H9 (cell line): ENCODE measurements at regions not wholly inside any gene's neighbourhood (a gene's known extent, or its start where the extent isn't known, plus 50 kb on each side); places are given as distances from the start of the nearest gene placed in this dataset.

Experiments
- DNase-seq: peaks from one replicate; pipeline ENCODE4 v3.0.0-alpha.2; 2017
- H2AFZ ChIP-seq: one replicate; pipeline ENCODE4 v1.6.1; 2013; ENCODE audit warnings: mild to moderate bottlenecking, low read length, control low read depth, moderate library complexity
- H2AK5ac ChIP-seq: 2 replicates; pipeline ENCODE4 v1.6.1; 2013; ENCODE audit warnings: low read length, control low read depth, mixed read lengths; ENCODE audit not compliant: insufficient read length
- H2BK120ac ChIP-seq: one replicate; pipeline ENCODE4 v1.6.1; 2013; ENCODE audit warnings: low read depth, mild to moderate bottlenecking, low read length, control low read depth, inconsistent platforms; ENCODE audit not compliant: poor library complexity, severe bottlenecking
- H2BK12ac ChIP-seq: 2 replicates; pipeline ENCODE4 v1.6.1; 2013; ENCODE audit warnings: low read length, control low read depth, mixed read lengths, low read depth; ENCODE audit not compliant: insufficient read length
- H2BK15ac ChIP-seq: 2 replicates; pipeline ENCODE4 v1.6.1; 2013; ENCODE audit warnings: low read depth, low read length, control low read depth
- H2BK20ac ChIP-seq: one replicate; pipeline ENCODE4 v1.6.1; 2013; ENCODE audit warnings: low read depth, mild to moderate bottlenecking, low read length, control low read depth, inconsistent platforms; ENCODE audit not compliant: poor library complexity, severe bottlenecking
- H2BK5ac ChIP-seq: 2 replicates; pipeline ENCODE4 v1.6.1; 2013; ENCODE audit warnings: low read length, control low read depth, mixed read lengths; ENCODE audit not compliant: insufficient read length
- H3K14ac ChIP-seq: 2 replicates; pipeline ENCODE4 v1.6.1; 2013; ENCODE audit warnings: low read length, control low read depth; ENCODE audit not compliant: insufficient read depth
- H3K18ac ChIP-seq: 2 replicates; pipeline ENCODE4 v1.6.1; 2013; ENCODE audit warnings: low read depth, mild to moderate bottlenecking, mixed read lengths, low read length, control low read depth; ENCODE audit not compliant: insufficient read length
- H3K23ac ChIP-seq: 2 replicates; pipeline ENCODE4 v1.6.1; 2013; ENCODE audit warnings: low read length, control low read depth, mixed read lengths, low read depth; ENCODE audit not compliant: insufficient read length
- H3K23me2 ChIP-seq: 2 replicates; pipeline ENCODE4 v1.6.1; 2013; ENCODE audit warnings: low read depth, mild to moderate bottlenecking, mixed read lengths, low read length, control low read depth; ENCODE audit not compliant: insufficient read length, poor library complexity, severe bottlenecking
- H3K27ac ChIP-seq: 2 replicates; pipeline ENCODE4 v1.5.1; 2013; ENCODE audit warnings: low read length, control low read depth, mixed read lengths, low read depth; ENCODE audit not compliant: insufficient read length
- H3K27me3 ChIP-seq: 2 replicates; pipeline ENCODE4 v1.6.1; 2013; ENCODE audit warnings: low read length, control low read depth, inconsistent platforms; ENCODE audit not compliant: insufficient read depth
- H3K4ac ChIP-seq: 2 replicates; pipeline ENCODE4 v1.6.1; 2013; ENCODE audit warnings: low read depth, mild to moderate bottlenecking, control low read depth, inconsistent platforms, low read length, moderate library complexity
- H3K4me1 ChIP-seq: 2 replicates; pipeline ENCODE4 v1.6.1; 2013; ENCODE audit warnings: low read length, control low read depth, inconsistent platforms; ENCODE audit not compliant: insufficient read depth
- H3K4me2 ChIP-seq: 2 replicates; pipeline ENCODE4 v1.6.1; 2013; ENCODE audit warnings: low read length, control low read depth, mixed read lengths; ENCODE audit not compliant: insufficient read length, insufficient read depth
- H3K56ac ChIP-seq: 2 replicates; pipeline ENCODE4 v1.6.1; 2013; ENCODE audit warnings: low read depth, mild to moderate bottlenecking, mixed read lengths, low read length, control low read depth; ENCODE audit not compliant: insufficient read length
- H3K79me1 ChIP-seq: 2 replicates; pipeline ENCODE4 v1.6.1; 2013; ENCODE audit warnings: low read depth, mild to moderate bottlenecking, moderate library complexity, low read length, control low read depth, inconsistent platforms; ENCODE audit not compliant: insufficient read depth, poor library complexity, severe bottlenecking
- H3K79me2 ChIP-seq: 2 replicates; pipeline ENCODE4 v1.6.1; 2013; ENCODE audit warnings: low read length, control low read depth, inconsistent platforms; ENCODE audit not compliant: insufficient read depth
- H3K9ac ChIP-seq: 2 replicates; pipeline ENCODE4 v1.6.1; 2013; ENCODE audit warnings: low read length, control low read depth, mixed read lengths; ENCODE audit not compliant: insufficient read length; ENCODE audit errors: extremely low read depth
- H3K9me3 ChIP-seq: one replicate; pipeline ENCODE4 v1.6.1; 2013; ENCODE audit warnings: low read depth, low read length, inconsistent platforms; ENCODE audit not compliant: control insufficient read depth
- H3T11ph ChIP-seq: one replicate; pipeline ENCODE4 v1.6.1; 2013; ENCODE audit warnings: mild to moderate bottlenecking, low read length, control low read depth, inconsistent platforms
- H4K20me1 ChIP-seq: one replicate; pipeline ENCODE4 v1.6.1; 2013; ENCODE audit not compliant: control insufficient read depth, insufficient read length, insufficient read depth
- H4K5ac ChIP-seq: 2 replicates; pipeline ENCODE4 v1.6.1; 2013; ENCODE audit warnings: low read depth, mild to moderate bottlenecking, mixed read lengths, low read length, control low read depth; ENCODE audit not compliant: insufficient read length
- H4K8ac ChIP-seq: replicated peaks from 2 replicates; pipeline ENCODE4 v1.6.1; 2013; ENCODE audit warnings: low read length, control low read depth, mixed read lengths, low read depth; ENCODE audit not compliant: insufficient read length
- H4K91ac ChIP-seq: 2 replicates; pipeline ENCODE4 v1.6.1; 2013; ENCODE audit warnings: low read depth, mild to moderate bottlenecking, moderate library complexity, mixed read lengths, low read length, control low read depth; ENCODE audit not compliant: insufficient read length
- H3K27ac Mint-ChIP-seq, 3 experiments: 2 replicates in 2 of 3; 3 replicates in 1 of 3; pipeline ENCODE4 v1.8.0; 2020 to 2021; ENCODE audit warnings: mixed read lengths in 3 of 3, mild to moderate bottlenecking in 1 of 3, moderate library complexity in 1 of 3
- H3K27me3 Mint-ChIP-seq: 2 replicates; pipeline ENCODE4 v1.8.0; 2021; ENCODE audit warnings: low read depth, mild to moderate bottlenecking, moderate library complexity, mixed read lengths
- H3K36me3 Mint-ChIP-seq, 3 experiments: 2 replicates in 2 of 3; 3 replicates in 1 of 3; pipeline ENCODE4 v1.8.0; 2020 to 2021; ENCODE audit warnings: low read depth in 3 of 3, mixed read lengths in 3 of 3; ENCODE audit not compliant: insufficient read depth in 1 of 3
- H3K4me1 Mint-ChIP-seq, 2 experiments: 2 replicates each; pipeline ENCODE4 v1.8.0; 2020; ENCODE audit warnings: mixed read lengths in 2 of 2
- H3K4me3 Mint-ChIP-seq, 2 experiments: 2 replicates in 1 of 2; 3 replicates in 1 of 2; pipeline ENCODE4 v1.8.0; 2020 to 2021; ENCODE audit warnings: mild to moderate bottlenecking in 2 of 2, mixed read lengths in 2 of 2, moderate library complexity in 1 of 2
- H3K9me3 Mint-ChIP-seq, 2 experiments: 2 replicates in 1 of 2; 3 replicates in 1 of 2; pipeline ENCODE4 v1.8.0; 2020; ENCODE audit warnings: mild to moderate bottlenecking in 2 of 2, mixed read lengths in 2 of 2, moderate library complexity in 1 of 2
- CTCF ChIP-seq: fragments of 200-600 bp; sonication (generic); conservative IDR thresholded peaks from 3 replicates; pipeline ENCODE4 v1.8.0; 2021; ENCODE audit warnings: antibody characterized with exemption, mild to moderate bottlenecking
- WGBS: extraction: QIAGEN DNeasy Blood & Tissue Kit; methylation state at CpG from one replicate; pipeline ENCODE4 v1.1.7; 2013; ENCODE audit warnings: missing lambda C conversion rate, low lambda C conversion rate, mixed read lengths; ENCODE audit not compliant: insufficient read length; ENCODE audit errors: extremely low coverage; 5-methylcytosine and 5-hydroxymethylcytosine counted together

DNA sequence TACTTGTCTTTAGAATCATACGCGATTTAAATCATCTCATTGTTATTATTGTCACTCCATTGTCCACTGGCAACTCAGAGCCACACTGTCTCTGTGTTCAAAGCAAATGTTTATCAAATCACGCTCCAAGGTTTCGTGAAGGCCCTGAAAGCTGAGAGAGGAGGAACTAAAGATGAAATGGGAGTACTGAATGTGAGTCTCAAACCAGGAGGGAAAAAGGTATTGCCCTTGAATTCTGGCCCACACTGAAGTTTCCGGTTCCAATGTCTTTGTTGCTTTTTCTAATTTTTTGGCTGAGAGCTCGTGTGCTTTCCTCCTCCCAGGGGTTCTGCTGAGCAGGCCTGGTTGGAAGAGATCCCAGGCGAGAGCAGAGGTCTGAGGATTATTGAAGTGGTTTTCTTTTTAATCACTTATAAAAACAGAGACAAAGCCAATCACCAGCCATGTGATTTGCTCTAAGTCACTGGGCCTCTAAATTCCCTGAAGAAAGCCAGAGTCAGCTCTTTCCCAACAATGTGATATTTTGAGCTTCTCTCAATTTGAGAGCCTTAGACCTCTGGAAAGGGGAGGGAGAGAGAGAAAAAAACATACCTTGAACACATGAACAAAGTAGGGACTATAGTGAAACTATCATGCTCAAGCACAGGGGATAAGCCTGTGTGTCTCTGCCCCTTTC lies 420.8 kb upstream of the GRAMD2B start:
- Mint-ChIP-seq H3K36me3 (peaks cover 0 to 6% (median 3%) of the 10 kb centered on the region in 3 experiments; a peak in 2 of 7 replicates), H3K4me1 (peaks cover 7 to 10% of the 10 kb centered on the region in 2 experiments), H3K27me3 (no peaks in the 10 kb centered on the region), H3K27ac (peak overlapping the region in 1 of 3 experiments; percentile 75; a peak in 2 of 7 replicates), H3K9me3 (peaks cover 0 to 5% of the 10 kb centered on the region in 2 experiments; a peak in 2 of 5 replicates), H3K4me3 (no peak overlapping the region)
- no peak overlapping the region for H4K8ac ChIP-seq
- H3K14ac ChIP-seq = no peak overlapping the region
- no peak overlapping the region for H2BK20ac ChIP-seq
- no peak overlapping the region for H3K23ac ChIP-seq
- H3K18ac ChIP-seq = no peak overlapping the region
- H2AFZ ChIP-seq = peak overlapping the region; percentile 40
- no peak overlapping the region for H3K4ac ChIP-seq
- H2BK12ac ChIP-seq = no peak overlapping the region
- no peak for TF ChIP-seq CTCF
- H3K4me2 ChIP-seq = no peak overlapping the region
- no peaks in the 10 kb centered on the region for H3K27me3 ChIP-seq
- H3T11ph ChIP-seq = no peak overlapping the region
- no peaks in the 10 kb centered on the region for H3K79me1 ChIP-seq
- no peak overlapping the region for H2BK120ac ChIP-seq
- no peak overlapping the region for H2BK15ac ChIP-seq
- H2BK5ac ChIP-seq = no peak overlapping the region
- no peak overlapping the region for H4K91ac ChIP-seq
- H4K20me1 ChIP-seq = no peaks in the 10 kb centered on the region
- no peak overlapping the region for H4K5ac ChIP-seq
- H3K56ac ChIP-seq = no peak overlapping the region
- H3K79me2 ChIP-seq = no peaks in the 10 kb centered on the region
- no peaks in the 10 kb centered on the region for H3K4me1 ChIP-seq
- H3K23me2 ChIP-seq = no peaks in the 10 kb centered on the region
- H2AK5ac ChIP-seq = no peak overlapping the region
- DNase-seq = no peak
- no peaks in the 10 kb centered on the region for H3K9me3 ChIP-seq
- no CpG with 5 or more reads among the region's 7 CpGs for WGBS
- no peak overlapping the region for H3K27ac ChIP-seq
- no peak overlapping the region for H3K9ac ChIP-seq
